Prostate gland (tissue), 2 donors: ENCODE measurements at regions not wholly inside any gene's neighbourhood (a gene's known extent, or its start where the extent isn't known, plus 50 kb on each side); places are given as distances from the start of the nearest gene placed in this dataset.
"Not testable (repeated sequence)": the region's sequence is repeated elsewhere in the genome, so short reads cannot be mapped to it uniquely, and the experiment has no call there.

ENCODE experiments used
- POLR2A ChIP-seq: fragments of 450-650 bp; IDR thresholded peaks from one replicate; pipeline ENCODE4 v1.6.1; 2016; ENCODE audit warnings: antibody characterized with exemption, mild to moderate bottlenecking
- POLR2AphosphoS5 ChIP-seq: sonication (generic); formaldehyde crosslinking; IDR thresholded peaks from one replicate; pipeline ENCODE4 v1.6.1; 2017; ENCODE audit warnings: antibody characterized with exemption
- TF ChIP-seq, protein P1 (sequence below), 4 experiments: fragments of 200-600 bp in 2 of 4; fragments of 450-650 bp in 2 of 4; sonication (generic) in 2 of 4; IDR thresholded peaks; 1 replicate in 3 of 4; 2 replicates in 1 of 4; pipeline ENCODE4 v1.5.1; 2016 to 2019; ENCODE audit warnings: antibody characterized with exemption in 4 of 4, mild to moderate bottlenecking in 2 of 4, moderate library complexity in 2 of 4

DNA sequence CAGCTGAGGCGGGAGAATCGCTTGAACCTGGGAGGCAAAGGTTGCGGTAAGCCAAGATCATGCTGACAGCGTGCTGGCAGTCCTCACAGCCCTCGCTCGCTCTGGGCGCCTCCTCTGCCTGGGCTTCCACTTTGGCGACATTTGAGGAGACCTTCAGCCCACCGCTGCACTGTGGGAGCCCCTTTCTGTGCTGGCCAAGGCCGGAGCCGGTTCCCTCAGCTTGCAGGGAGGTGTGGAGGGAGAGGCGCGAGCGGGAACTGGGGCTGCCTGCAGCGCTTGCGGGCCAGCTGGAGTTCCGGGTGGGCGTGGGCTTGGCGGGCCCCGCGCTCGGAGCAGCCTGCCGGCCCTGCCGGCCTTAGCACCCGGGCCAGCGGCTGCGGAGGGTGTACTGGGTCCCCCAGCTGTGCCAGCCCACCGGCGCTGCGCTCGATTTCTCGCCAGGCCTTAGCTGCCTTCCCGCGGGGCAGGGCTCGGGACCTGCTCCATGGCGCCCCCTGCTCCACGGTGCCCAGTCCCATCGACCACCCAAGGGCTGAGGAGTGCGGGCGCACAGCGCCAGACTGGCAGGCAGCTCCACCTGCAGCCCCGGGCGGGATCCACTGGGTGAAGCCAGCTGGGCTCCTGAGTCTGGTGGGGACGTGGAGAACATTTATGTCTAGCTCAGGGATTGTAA lies 207.2 kb downstream of the MEMO1 start:
- not testable (repeated sequence) for TF ChIP-seq POLR2AphosphoS5, POLR2A
- TF ChIP-seq, protein P1, sequence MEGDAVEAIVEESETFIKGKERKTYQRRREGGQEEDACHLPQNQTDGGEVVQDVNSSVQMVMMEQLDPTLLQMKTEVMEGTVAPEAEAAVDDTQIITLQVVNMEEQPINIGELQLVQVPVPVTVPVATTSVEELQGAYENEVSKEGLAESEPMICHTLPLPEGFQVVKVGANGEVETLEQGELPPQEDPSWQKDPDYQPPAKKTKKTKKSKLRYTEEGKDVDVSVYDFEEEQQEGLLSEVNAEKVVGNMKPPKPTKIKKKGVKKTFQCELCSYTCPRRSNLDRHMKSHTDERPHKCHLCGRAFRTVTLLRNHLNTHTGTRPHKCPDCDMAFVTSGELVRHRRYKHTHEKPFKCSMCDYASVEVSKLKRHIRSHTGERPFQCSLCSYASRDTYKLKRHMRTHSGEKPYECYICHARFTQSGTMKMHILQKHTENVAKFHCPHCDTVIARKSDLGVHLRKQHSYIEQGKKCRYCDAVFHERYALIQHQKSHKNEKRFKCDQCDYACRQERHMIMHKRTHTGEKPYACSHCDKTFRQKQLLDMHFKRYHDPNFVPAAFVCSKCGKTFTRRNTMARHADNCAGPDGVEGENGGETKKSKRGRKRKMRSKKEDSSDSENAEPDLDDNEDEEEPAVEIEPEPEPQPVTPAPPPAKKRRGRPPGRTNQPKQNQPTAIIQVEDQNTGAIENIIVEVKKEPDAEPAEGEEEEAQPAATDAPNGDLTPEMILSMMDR (IDR thresholded peaks at IDR 0.05) = not testable (repeated sequence)
